ENCODE measurements at regions not wholly inside any gene's neighbourhood (a gene's known extent, or its start where the extent isn't known, plus 50 kb on each side); places are given as distances from the start of the nearest gene placed in this dataset.

- H2AFZ ChIP-seq = no peak overlapping the region
- H3K36me3 ChIP-seq (replicated peaks; ENCODE audit: insufficient read depth, low read depth) = no peaks in the 10 kb centered on the region
Measured at GRCh38 chr2:154537024-154537423, 161.5 kb upstream of the KCNJ3 start.

GRCh38 chr2:154537843-154538450 lies 160.5 kb upstream of the KCNJ3 start:
- Histone ChIP-seq H3K9me2 (replicated peaks; ENCODE audit: insufficient read depth) (no peaks in the 10 kb centered on the region), H3K79me2 (no peaks in the 10 kb centered on the region), H3K4me2 (no peak overlapping the region), H3K36me3 (replicated peaks; ENCODE audit: insufficient read depth, low read depth) (no peaks in the 10 kb centered on the region), H3K4me3 (no peak overlapping the region), H3K9me3 (ENCODE audit: low read depth) (no peaks in the 10 kb centered on the region), H3K27ac (no peak overlapping the region), H3K27me3 (no peaks in the 10 kb centered on the region), H3K4me1 (ENCODE audit: insufficient read depth) (no peaks in the 10 kb centered on the region), H4K20me1 (ENCODE audit: insufficient read depth, poor library complexity, severe bottlenecking) (no peaks in the 10 kb centered on the region), H2AFZ (no peak overlapping the region)
- 91% methylated on average over 1 of the region's 1 CpG for WGBS (ENCODE audit: low lambda C conversion rate, missing lambda C conversion rate)
- no peak for DNase-seq (ENCODE audit: low spot score)
- TF ChIP-seq EZH2 (IDR thresholded peaks at IDR 0.05; ENCODE audit: borderline replicate concordance) = no peak
- TF ChIP-seq CTCF (IDR thresholded peaks at IDR 0.05; ENCODE audit: poor library complexity) = no peak
- no peak for TF ChIP-seq EZH2phosphoT487 (IDR thresholded peaks at IDR 0.05; ENCODE audit: low read depth, severe bottlenecking, unreplicated experiment)

More at GRCh38 chr2:154537024-154537423, 161.5 kb upstream of the KCNJ3 start:
- Histone ChIP-seq H3K9me3 (ENCODE audit: low read depth) (no peaks in the 10 kb centered on the region), H3K27me3 (no peaks in the 10 kb centered on the region), H4K20me1 (ENCODE audit: insufficient read depth, poor library complexity, severe bottlenecking) (no peaks in the 10 kb centered on the region), H3K79me2 (no peaks in the 10 kb centered on the region), H3K4me3 (no peak overlapping the region), H3K9me2 (replicated peaks; ENCODE audit: insufficient read depth) (no peaks in the 10 kb centered on the region), H3K4me2 (no peak overlapping the region), H3K4me1 (ENCODE audit: insufficient read depth) (no peaks in the 10 kb centered on the region), H3K27ac (no peak overlapping the region)
- no peak for TF ChIP-seq EZH2 (IDR thresholded peaks at IDR 0.05; ENCODE audit: borderline replicate concordance)
- no peak for TF ChIP-seq EZH2phosphoT487 (IDR thresholded peaks at IDR 0.05; ENCODE audit: low read depth, severe bottlenecking, unreplicated experiment)
- TF ChIP-seq CTCF (IDR thresholded peaks at IDR 0.05; ENCODE audit: poor library complexity) = no peak
- DNase-seq (ENCODE audit: low spot score) = no peak

GRCh38 chr2:154546341-154546740 lies 152.2 kb upstream of the KCNJ3 start:
- Histone ChIP-seq H3K9me2 (replicated peaks; ENCODE audit: insufficient read depth) (no peaks in the 10 kb centered on the region), H3K79me2 (no peaks in the 10 kb centered on the region), H3K4me2 (no peak overlapping the region), H3K4me3 (no peak overlapping the region), H3K36me3 (replicated peaks; ENCODE audit: insufficient read depth, low read depth) (no peaks in the 10 kb centered on the region), H2AFZ (no peak overlapping the region), H4K20me1 (ENCODE audit: insufficient read depth, poor library complexity, severe bottlenecking) (no peaks in the 10 kb centered on the region), H3K4me1 (ENCODE audit: insufficient read depth) (no peaks in the 10 kb centered on the region), H3K27me3 (no peaks in the 10 kb centered on the region), H3K27ac (no peak overlapping the region), H3K9me3 (ENCODE audit: low read depth) (no peaks in the 10 kb centered on the region)
- 88% methylated on average over 4 of the region's 4 CpGs for WGBS (ENCODE audit: low lambda C conversion rate, missing lambda C conversion rate)
- no peak for DNase-seq (ENCODE audit: low spot score)
- no peak for TF ChIP-seq EZH2 (IDR thresholded peaks at IDR 0.05; ENCODE audit: borderline replicate concordance)
- TF ChIP-seq EZH2phosphoT487 (IDR thresholded peaks at IDR 0.05; ENCODE audit: low read depth, severe bottlenecking, unreplicated experiment) = no peak
- TF ChIP-seq CTCF (IDR thresholded peaks at IDR 0.05; ENCODE audit: poor library complexity) = no peak

GRCh38 chr2:154549869-154550268 lies 148.6 kb upstream of the KCNJ3 start:
- no peaks in the 10 kb centered on the region for H3K9me2 ChIP-seq (replicated peaks; ENCODE audit: insufficient read depth)
- no peaks in the 10 kb centered on the region for H3K4me1 ChIP-seq (ENCODE audit: insufficient read depth)
- H2AFZ ChIP-seq = no peak overlapping the region
- no peak overlapping the region for H3K4me2 ChIP-seq
- H3K27me3 ChIP-seq = no peaks in the 10 kb centered on the region
- H3K27ac ChIP-seq = no peak overlapping the region
- no peak for DNase-seq (ENCODE audit: low spot score)
- H3K79me2 ChIP-seq = no peaks in the 10 kb centered on the region
- TF ChIP-seq EZH2 (IDR thresholded peaks at IDR 0.05; ENCODE audit: borderline replicate concordance) (no peak), CTCF (IDR thresholded peaks at IDR 0.05; ENCODE audit: poor library complexity) (no peak), EZH2phosphoT487 (IDR thresholded peaks at IDR 0.05; ENCODE audit: low read depth, severe bottlenecking, unreplicated experiment) (no peak)
- H4K20me1 ChIP-seq (ENCODE audit: insufficient read depth, poor library complexity, severe bottlenecking) = no peaks in the 10 kb centered on the region
- no peaks in the 10 kb centered on the region for H3K9me3 ChIP-seq (ENCODE audit: low read depth)
- no peaks in the 10 kb centered on the region for H3K36me3 ChIP-seq (replicated peaks; ENCODE audit: insufficient read depth, low read depth)
- H3K4me3 ChIP-seq = no peak overlapping the region

Data from hepatocyte (in vitro differentiated cells).